ENCODE measurements at regions not wholly inside any gene's neighbourhood (a gene's known extent, or its start where the extent isn't known, plus 50 kb on each side); places are given as distances from the start of the nearest gene placed in this dataset.

DNA sequence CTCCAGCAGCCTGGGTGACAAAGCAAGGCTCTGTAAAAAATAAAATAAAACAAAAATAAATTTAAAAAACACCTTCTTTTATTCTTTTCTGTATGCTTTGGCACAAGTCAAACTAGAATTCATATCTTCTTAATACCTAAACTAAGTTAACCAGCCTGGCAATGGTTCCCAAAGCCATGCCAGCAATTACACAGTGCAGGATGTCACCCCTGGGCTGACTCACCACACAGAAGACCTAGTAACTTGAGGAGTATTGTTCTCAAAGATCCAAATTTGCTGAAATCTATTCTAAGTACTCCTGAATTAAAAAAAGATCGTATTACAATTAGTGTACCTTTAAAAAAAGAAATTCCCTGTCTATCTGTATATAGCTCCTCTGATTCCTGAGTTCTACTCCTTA lies 162.7 kb upstream of the SGK1 start:
- peaks cover 2% of the 10 kb centered on the region for H3K27me3 Mint-ChIP-seq (ENCODE audit: insufficient read depth, low read depth)
- Histone ChIP-seq H3K79me2 (ENCODE audit: low read depth) (no peaks in the 10 kb centered on the region), H3F3A (ENCODE audit: low read depth) (no peaks in the 10 kb centered on the region), H3K27me3 (no peaks in the 10 kb centered on the region), H3K4me1 (no peaks in the 10 kb centered on the region), H4K20me1 (ENCODE audit: low read depth) (no peaks in the 10 kb centered on the region), H3K27ac (no peak overlapping the region), H3K4me3 (no peak overlapping the region), H3K9me3 (ENCODE audit: low read depth) (no peaks in the 10 kb centered on the region), H3K36me3 (no peaks in the 10 kb centered on the region), H3K9ac (no peak overlapping the region), H3K4me2 (no peak overlapping the region), H2AFZ (replicated peaks) (no peak overlapping the region)
- TF ChIP-seq, protein P1, sequence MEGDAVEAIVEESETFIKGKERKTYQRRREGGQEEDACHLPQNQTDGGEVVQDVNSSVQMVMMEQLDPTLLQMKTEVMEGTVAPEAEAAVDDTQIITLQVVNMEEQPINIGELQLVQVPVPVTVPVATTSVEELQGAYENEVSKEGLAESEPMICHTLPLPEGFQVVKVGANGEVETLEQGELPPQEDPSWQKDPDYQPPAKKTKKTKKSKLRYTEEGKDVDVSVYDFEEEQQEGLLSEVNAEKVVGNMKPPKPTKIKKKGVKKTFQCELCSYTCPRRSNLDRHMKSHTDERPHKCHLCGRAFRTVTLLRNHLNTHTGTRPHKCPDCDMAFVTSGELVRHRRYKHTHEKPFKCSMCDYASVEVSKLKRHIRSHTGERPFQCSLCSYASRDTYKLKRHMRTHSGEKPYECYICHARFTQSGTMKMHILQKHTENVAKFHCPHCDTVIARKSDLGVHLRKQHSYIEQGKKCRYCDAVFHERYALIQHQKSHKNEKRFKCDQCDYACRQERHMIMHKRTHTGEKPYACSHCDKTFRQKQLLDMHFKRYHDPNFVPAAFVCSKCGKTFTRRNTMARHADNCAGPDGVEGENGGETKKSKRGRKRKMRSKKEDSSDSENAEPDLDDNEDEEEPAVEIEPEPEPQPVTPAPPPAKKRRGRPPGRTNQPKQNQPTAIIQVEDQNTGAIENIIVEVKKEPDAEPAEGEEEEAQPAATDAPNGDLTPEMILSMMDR (IDR thresholded peaks at IDR 0.05): no peak
- no peak for TF ChIP-seq EZH2phosphoT487 (IDR thresholded peaks at IDR 0.05)
- TF ChIP-seq EZH2 (IDR thresholded peaks at IDR 0.05): no peak
- no peak overlapping the region for H3K4me3 Mint-ChIP-seq
- no peaks in the 10 kb centered on the region for H3K36me3 Mint-ChIP-seq
- H3K4me1 Mint-ChIP-seq: peaks cover 3% of the 10 kb centered on the region
- no peak for DNase-seq (ENCODE audit: low spot score)
- no peaks in the 10 kb centered on the region for H3K9me3 Mint-ChIP-seq
- H3K27ac Mint-ChIP-seq: no peak overlapping the region

DNA sequence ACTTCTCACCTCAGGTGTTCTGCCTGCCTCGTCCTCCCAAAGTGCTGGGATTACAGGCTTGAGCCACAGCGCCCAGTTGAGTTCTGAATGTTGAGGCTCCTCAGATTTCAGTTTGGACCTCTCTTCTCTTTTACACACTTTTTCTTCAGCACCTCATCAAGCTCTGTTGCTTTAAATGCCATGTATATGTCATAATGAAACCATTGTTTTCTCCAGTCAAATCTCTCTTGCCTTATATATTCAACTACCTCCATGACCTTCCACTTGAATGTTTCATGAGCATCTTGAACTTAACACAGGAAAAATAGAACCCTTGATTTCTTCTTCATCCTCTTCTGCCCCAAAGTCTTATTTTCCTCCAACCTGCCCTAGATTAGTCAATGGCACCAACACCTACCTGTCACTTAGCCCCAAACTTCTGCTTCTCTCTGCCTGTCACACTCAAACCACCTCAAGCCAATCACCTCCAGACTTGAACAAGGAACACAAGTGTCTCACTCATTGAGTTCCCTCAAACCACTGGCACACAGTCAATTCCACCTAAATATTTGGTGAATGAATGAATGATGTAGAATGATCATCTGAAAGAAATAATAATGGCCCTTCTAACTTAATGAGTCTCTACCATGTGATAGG lies 161.0 kb upstream of the SGK1 start:
- Histone ChIP-seq H3K4me2 (no peak overlapping the region), H4K20me1 (ENCODE audit: low read depth) (no peaks in the 10 kb centered on the region), H3K36me3 (no peaks in the 10 kb centered on the region), H3K4me1 (peaks cover 1% of the 10 kb centered on the region), H3K27me3 (no peaks in the 10 kb centered on the region), H2AFZ (replicated peaks) (no peak overlapping the region), H3K27ac (no peak overlapping the region), H3K9ac (no peak overlapping the region), H3K79me2 (ENCODE audit: low read depth) (no peaks in the 10 kb centered on the region), H3F3A (ENCODE audit: low read depth) (no peaks in the 10 kb centered on the region), H3K4me3 (no peak overlapping the region), H3K9me3 (ENCODE audit: low read depth) (no peaks in the 10 kb centered on the region)
- H3K4me1 Mint-ChIP-seq: peaks cover 3% of the 10 kb centered on the region
- H3K4me3 Mint-ChIP-seq: no peak overlapping the region
- no peaks in the 10 kb centered on the region for H3K9me3 Mint-ChIP-seq
- DNase-seq (ENCODE audit: low spot score): no peak
- TF ChIP-seq, protein P1 (IDR thresholded peaks at IDR 0.05): no peak
- TF ChIP-seq EZH2 (IDR thresholded peaks at IDR 0.05) (no peak), EZH2phosphoT487 (IDR thresholded peaks at IDR 0.05) (no peak)
- H3K36me3 Mint-ChIP-seq: no peaks in the 10 kb centered on the region
- H3K27ac Mint-ChIP-seq: no peak overlapping the region
- H3K27me3 Mint-ChIP-seq (ENCODE audit: insufficient read depth, low read depth): peaks cover 2% of the 10 kb centered on the region

DNA sequence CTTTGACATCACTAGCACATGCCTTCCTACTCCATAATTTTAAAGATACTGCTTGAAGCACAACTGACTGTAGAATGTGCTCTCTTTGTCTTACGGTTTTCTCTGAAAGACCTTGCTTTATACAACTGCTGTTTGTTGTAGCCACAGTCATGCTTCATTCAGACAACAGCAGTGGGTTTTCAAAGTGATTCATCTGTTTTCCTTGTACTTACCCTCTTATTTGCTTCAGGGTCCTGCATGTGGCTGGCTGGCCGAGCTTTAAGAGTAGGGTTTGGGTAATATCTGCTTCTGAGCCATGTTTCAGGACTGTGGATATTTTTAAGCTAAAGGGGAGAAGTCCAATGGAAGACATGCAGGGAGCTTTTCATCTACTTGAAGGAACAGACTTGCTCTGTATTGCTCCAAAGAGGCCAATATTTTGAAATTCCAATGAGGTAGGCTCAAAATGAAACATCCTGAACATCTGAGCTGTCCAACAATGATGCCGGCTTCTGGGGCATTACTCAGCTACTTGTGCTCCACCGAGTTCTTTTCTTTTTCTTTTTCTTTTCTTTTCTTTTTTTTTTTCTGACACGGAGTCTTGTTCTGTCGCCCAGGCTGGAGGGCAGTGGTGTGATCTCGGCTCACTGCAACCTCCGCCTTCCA lies 160.2 kb upstream of the SGK1 start:
- Histone ChIP-seq H3K36me3 (no peaks in the 10 kb centered on the region), H3K27me3 (no peaks in the 10 kb centered on the region), H3F3A (ENCODE audit: low read depth) (no peaks in the 10 kb centered on the region), H2AFZ (replicated peaks) (no peak overlapping the region), H3K27ac (no peak overlapping the region), H3K4me2 (no peak overlapping the region), H3K9ac (no peak overlapping the region), H4K20me1 (ENCODE audit: low read depth) (no peaks in the 10 kb centered on the region), H3K79me2 (ENCODE audit: low read depth) (no peaks in the 10 kb centered on the region), H3K4me3 (no peak overlapping the region), H3K9me3 (ENCODE audit: low read depth) (no peaks in the 10 kb centered on the region), H3K4me1 (peaks cover 9% of the 10 kb centered on the region)
- Mint-ChIP-seq H3K36me3 (no peaks in the 10 kb centered on the region), H3K27ac (no peak overlapping the region), H3K27me3 (ENCODE audit: insufficient read depth, low read depth) (peaks cover 2% of the 10 kb centered on the region), H3K4me1 (peaks cover 2% of the 10 kb centered on the region), H3K4me3 (no peak overlapping the region), H3K9me3 (no peaks in the 10 kb centered on the region)
- TF ChIP-seq, protein P1 (IDR thresholded peaks at IDR 0.05): no peak
- no peak for DNase-seq (ENCODE audit: low spot score)

All from neural progenitor cell (in vitro differentiated cells).